ENCODE measurements at regions not wholly inside any gene's neighbourhood (a gene's known extent, or its start where the extent isn't known, plus 50 kb on each side); places are given as distances from the start of the nearest gene placed in this dataset.
A peak's percentile ranks its signal among the peaks of the same experiment; 100 is the strongest.

- TF ChIP-seq, protein P1, sequence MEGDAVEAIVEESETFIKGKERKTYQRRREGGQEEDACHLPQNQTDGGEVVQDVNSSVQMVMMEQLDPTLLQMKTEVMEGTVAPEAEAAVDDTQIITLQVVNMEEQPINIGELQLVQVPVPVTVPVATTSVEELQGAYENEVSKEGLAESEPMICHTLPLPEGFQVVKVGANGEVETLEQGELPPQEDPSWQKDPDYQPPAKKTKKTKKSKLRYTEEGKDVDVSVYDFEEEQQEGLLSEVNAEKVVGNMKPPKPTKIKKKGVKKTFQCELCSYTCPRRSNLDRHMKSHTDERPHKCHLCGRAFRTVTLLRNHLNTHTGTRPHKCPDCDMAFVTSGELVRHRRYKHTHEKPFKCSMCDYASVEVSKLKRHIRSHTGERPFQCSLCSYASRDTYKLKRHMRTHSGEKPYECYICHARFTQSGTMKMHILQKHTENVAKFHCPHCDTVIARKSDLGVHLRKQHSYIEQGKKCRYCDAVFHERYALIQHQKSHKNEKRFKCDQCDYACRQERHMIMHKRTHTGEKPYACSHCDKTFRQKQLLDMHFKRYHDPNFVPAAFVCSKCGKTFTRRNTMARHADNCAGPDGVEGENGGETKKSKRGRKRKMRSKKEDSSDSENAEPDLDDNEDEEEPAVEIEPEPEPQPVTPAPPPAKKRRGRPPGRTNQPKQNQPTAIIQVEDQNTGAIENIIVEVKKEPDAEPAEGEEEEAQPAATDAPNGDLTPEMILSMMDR (IDR thresholded peaks at IDR 0.05), result no peak
- H3K36me3 ChIP-seq, result no peaks in the 10 kb centered on the region
- H3K4me3 ChIP-seq, result no peak overlapping the region
- DNase-seq, result no peak
- peaks cover 0 to 10% (median 1%) of the 10 kb centered on the region in 4 donors for H3K4me1 ChIP-seq
- no peaks in the 10 kb centered on the region for H3K9me3 ChIP-seq
- H3K27ac ChIP-seq, result no peak overlapping the region
- no peaks in the 10 kb centered on the region for H3K27me3 ChIP-seq
- intact Hi-C loops (cut with DNase I; ENCODE audit: low total_unique reads), result no loop called here
Observed at GRCh38 chr1:229128066-229128608, 142.8 kb upstream of the RAB4A start.

DNA sequence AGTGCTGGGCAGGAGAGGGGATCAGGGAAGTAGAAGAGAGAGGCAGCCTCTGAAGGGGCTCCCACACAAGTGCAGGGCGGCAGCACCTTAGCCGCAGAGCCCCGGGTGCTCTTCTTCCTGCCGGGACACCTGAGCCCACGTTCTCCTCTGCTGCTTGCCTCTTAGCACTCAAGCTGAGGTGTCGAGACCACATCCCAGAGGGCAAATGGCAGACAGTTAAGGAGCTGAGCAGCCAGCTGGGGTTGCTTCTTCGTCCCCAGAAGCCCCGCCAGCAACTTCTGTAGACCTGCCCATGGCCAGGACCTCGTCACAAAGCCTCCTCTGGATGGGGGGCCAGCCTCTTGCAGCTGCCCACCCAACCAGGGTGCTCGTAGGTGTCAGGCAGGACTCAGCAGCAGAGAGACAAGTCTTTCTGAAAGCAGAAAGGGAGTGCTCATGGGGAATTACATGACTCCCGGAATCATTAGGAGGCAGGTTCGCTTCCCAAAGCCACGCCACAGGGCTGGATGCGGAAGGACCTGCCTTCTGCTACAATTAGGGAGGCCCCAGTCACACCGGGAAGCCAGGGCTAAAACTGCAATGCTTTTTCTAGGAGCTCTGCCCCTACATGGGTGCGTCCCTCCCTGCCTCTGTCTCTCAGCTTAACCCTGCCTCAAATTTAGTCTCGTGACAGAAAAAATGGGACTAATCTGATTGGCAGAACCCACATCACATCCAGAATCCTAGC lies 141.4 kb upstream of the RAB4A start:
- intact Hi-C loops (cut with DNase I; ENCODE audit: low total_unique reads), result no loop called here
- H3K4me3 ChIP-seq, result no peak overlapping the region
- TF ChIP-seq, protein P1 (IDR thresholded peaks at IDR 0.05), result no peak
- no peak overlapping the region for H3K27ac ChIP-seq
- DNase-seq, result no peak
- no peaks in the 10 kb centered on the region for H3K36me3 ChIP-seq
- no peaks in the 10 kb centered on the region for H3K9me3 ChIP-seq
- peaks cover 0 to 10% (median 0%) of the 10 kb centered on the region in 4 donors for H3K4me1 ChIP-seq
- H3K27me3 ChIP-seq, result no peaks in the 10 kb centered on the region

GRCh38 chr1:229130028-229130668 lies 140.8 kb upstream of the RAB4A start:
- H3K4me1 ChIP-seq, result peaks cover 0 to 10% (median 0%) of the 10 kb centered on the region in 4 donors
- intact Hi-C loops (cut with DNase I; ENCODE audit: low total_unique reads), result no loop called here
- no peaks in the 10 kb centered on the region for H3K36me3 ChIP-seq
- no peak overlapping the region for H3K4me3 ChIP-seq
- no peaks in the 10 kb centered on the region for H3K9me3 ChIP-seq
- DNase-seq, result peak in 1 of 2 donors; percentile 54
- H3K27ac ChIP-seq, result no peak overlapping the region
- H3K27me3 ChIP-seq, result no peaks in the 10 kb centered on the region
- TF ChIP-seq, protein P1 (IDR thresholded peaks at IDR 0.05), result no peak

- DNase-seq, result no peak
- no peaks in the 10 kb centered on the region for H3K36me3 ChIP-seq
- H3K4me1 ChIP-seq, result peaks cover 0 to 10% (median 0%) of the 10 kb centered on the region in 4 donors
- TF ChIP-seq, protein P1 (IDR thresholded peaks at IDR 0.05), result no peak
- H3K9me3 ChIP-seq, result no peaks in the 10 kb centered on the region
- no peaks in the 10 kb centered on the region for H3K27me3 ChIP-seq
- intact Hi-C loops (cut with DNase I; ENCODE audit: low total_unique reads), result no loop called here
- H3K27ac ChIP-seq, result no peak overlapping the region
- H3K4me3 ChIP-seq, result no peak overlapping the region
Observed at GRCh38 chr1:229131243-229132105, 139.4 kb upstream of the RAB4A start.

GRCh38 chr1:229132106-229132443 lies 138.8 kb upstream of the RAB4A start:
- intact Hi-C loops (cut with DNase I; ENCODE audit: low total_unique reads), result no loop called here
- DNase-seq, result no peak
- no peak overlapping the region for H3K27ac ChIP-seq

More at GRCh38 chr1:229132106-229132443, 138.8 kb upstream of the RAB4A start:
- Histone ChIP-seq H3K4me1 (peaks cover 0 to 13% (median 0%) of the 10 kb centered on the region in 4 donors), H3K36me3 (no peaks in the 10 kb centered on the region), H3K4me3 (no peak overlapping the region), H3K9me3 (no peaks in the 10 kb centered on the region), H3K27me3 (no peaks in the 10 kb centered on the region)
- TF ChIP-seq, protein P1 (IDR thresholded peaks at IDR 0.05), result no peak

Data from tibial artery (tissue), 4 donors.